ENCODE measurements at regions not wholly inside any gene's neighbourhood (a gene's known extent, or its start where the extent isn't known, plus 50 kb on each side); places are given as distances from the start of the nearest gene placed in this dataset.
"Not testable (repeated sequence)": the region's sequence is repeated elsewhere in the genome, so short reads cannot be mapped to it uniquely, and the experiment has no call there.

- not testable (repeated sequence) for DNase-seq (ENCODE audit: low read depth in 4 of 4, low spot score in 3 of 4)
Measured at GRCh38 chr2:158866082-158866481, 71.0 kb downstream of the DAPL1 start.

- not testable (repeated sequence) for DNase-seq (ENCODE audit: low read depth in 4 of 4, low spot score in 3 of 4)
Measured at GRCh38 chr2:158867531-158868191, 72.5 kb downstream of the DAPL1 start.

- DNase-seq (ENCODE audit: low read depth in 4 of 4, low spot score in 3 of 4), result not testable (repeated sequence)
Measured at GRCh38 chr2:158868386-158868785, 73.3 kb downstream of the DAPL1 start.

- DNase-seq (ENCODE audit: low read depth in 4 of 4, low spot score in 3 of 4), result not testable (repeated sequence)
Measured at GRCh38 chr2:158869122-158869521, 74.0 kb downstream of the DAPL1 start.

- DNase-seq (ENCODE audit: low read depth in 4 of 4, low spot score in 3 of 4), result not testable (repeated sequence)
Measured at GRCh38 chr2:158869609-158870008, 74.5 kb downstream of the DAPL1 start.

- no peak for DNase-seq (ENCODE audit: low read depth in 4 of 4, low spot score in 3 of 4)
Measured at GRCh38 chr2:158878003-158878402, 82.9 kb downstream of the DAPL1 start.

GRCh38 chr2:158879229-158879903, 84.2 kb downstream of the DAPL1 start:
- no peak for DNase-seq (ENCODE audit: low read depth in 4 of 4, low spot score in 3 of 4)

- DNase-seq (ENCODE audit: low read depth in 4 of 4, low spot score in 3 of 4), result no peak
Measured at GRCh38 chr2:158882297-158882696, 86.1 kb upstream of the TANC1 start.

- not testable (repeated sequence) for DNase-seq (ENCODE audit: low read depth in 4 of 4, low spot score in 3 of 4)
Measured at GRCh38 chr2:158884552-158884951, 83.9 kb upstream of the TANC1 start.

- not testable (repeated sequence) for DNase-seq (ENCODE audit: low read depth in 4 of 4, low spot score in 3 of 4)
Measured at GRCh38 chr2:158885018-158885678, 83.3 kb upstream of the TANC1 start.

- not testable (repeated sequence) for DNase-seq (ENCODE audit: low read depth in 4 of 4, low spot score in 3 of 4)
Measured at GRCh38 chr2:158885679-158886050, 82.8 kb upstream of the TANC1 start.

- no peak for DNase-seq (ENCODE audit: low read depth in 4 of 4, low spot score in 3 of 4)
Measured at GRCh38 chr2:158889135-158889853, 79.1 kb upstream of the TANC1 start.

- DNase-seq (ENCODE audit: low read depth in 4 of 4, low spot score in 3 of 4), result no peak
Measured at GRCh38 chr2:158890296-158890905, 78.0 kb upstream of the TANC1 start.

GRCh38 chr2:158893026-158893425, 75.4 kb upstream of the TANC1 start:
- no peak for DNase-seq (ENCODE audit: low read depth in 4 of 4, low spot score in 3 of 4)

- no peak for DNase-seq (ENCODE audit: low read depth in 4 of 4, low spot score in 3 of 4)
Measured at GRCh38 chr2:158893474-158893873, 75.0 kb upstream of the TANC1 start.

GRCh38 chr2:158894078-158894477, 74.4 kb upstream of the TANC1 start:
- DNase-seq (ENCODE audit: low read depth in 4 of 4, low spot score in 3 of 4), result no peak

GRCh38 chr2:158894572-158894971, 73.9 kb upstream of the TANC1 start:
- DNase-seq (ENCODE audit: low read depth in 4 of 4, low spot score in 3 of 4), result no peak

- no peak for DNase-seq (ENCODE audit: low read depth in 4 of 4, low spot score in 3 of 4)
Measured at GRCh38 chr2:158900345-158900744, 68.1 kb upstream of the TANC1 start.

- no peak for DNase-seq (ENCODE audit: low read depth in 4 of 4, low spot score in 3 of 4)
Measured at GRCh38 chr2:158902005-158902398, 66.4 kb upstream of the TANC1 start.

- DNase-seq (ENCODE audit: low read depth in 4 of 4, low spot score in 3 of 4), result no peak
Measured at GRCh38 chr2:158903711-158904405, 64.6 kb upstream of the TANC1 start.
